Right lobe of liver (tissue), 6 donors: ENCODE measurements at regions not wholly inside any gene's neighbourhood (a gene's known extent, or its start where the extent isn't known, plus 50 kb on each side); places are given as distances from the start of the nearest gene placed in this dataset.

Source experiments
- ATAC-seq, 4 donors: fragments of 200-7000 bp; cut with Tn5 transposase; one replicate each; pipeline ENCODE4 v1.9.1; 2020; ENCODE audit warnings: mild to moderate bottlenecking in 4 of 4, moderate library complexity in 4 of 4
- DNase-seq, 3 donors: peaks; one replicate each; pipeline ENCODE4 v3.0.0-alpha.2; 2020
- H3K27ac ChIP-seq, 3 donors: fragments of 200-600 bp; one replicate each; pipeline ENCODE4 v1.8.0; 2022
- H3K27me3 ChIP-seq, 2 donors: fragments of 200-600 bp; one replicate each; pipeline ENCODE4 v1.8.0; 2022
- H3K36me3 ChIP-seq, 4 donors: fragments of 200-600 bp; sonication (generic) in 1 of 4; one replicate each; pipeline versions ENCODE4 v1.5.1 to v1.8.0; 2017 to 2022; ENCODE audit warnings: control low read depth in 1 of 4
- H3K4me1 ChIP-seq, 4 donors: fragments of 200-600 bp; sonication (generic) in 1 of 4; one replicate each; pipeline versions ENCODE4 v1.5.1 to v1.8.0; 2017 to 2022; ENCODE audit warnings: control low read depth in 1 of 4
- H3K4me3 ChIP-seq, 3 donors: fragments of 200-600 bp; one replicate each; pipeline ENCODE4 v1.8.0; 2022
- H3K9me3 ChIP-seq, 4 donors: fragments of 200-600 bp; sonication (generic) in 1 of 4; one replicate each; pipeline versions ENCODE4 v1.5.1 to v1.8.0; 2017 to 2022; ENCODE audit warnings: control low read depth in 1 of 4
- CTCF ChIP-seq, 4 donors: fragments of 200-600 bp in 3 of 4; fragments of 450-650 bp in 1 of 4; IDR thresholded peaks; one replicate each; pipeline versions ENCODE4 v1.5.1 to v1.8.0; 2016 to 2022; ENCODE audit warnings: antibody characterized with exemption in 4 of 4, mild to moderate bottlenecking in 2 of 4
- POLR2A ChIP-seq: fragments of 450-650 bp; IDR thresholded peaks from one replicate; pipeline ENCODE4 v1.6.1; 2017; ENCODE audit warnings: antibody characterized with exemption, mild to moderate bottlenecking
- WGBS: methylation state at CpG from one replicate; pipeline ENCODE4 v1.1.6; 2018; ENCODE audit warnings: low coverage, low lambda C conversion rate; ENCODE audit not compliant: insufficient coverage; ENCODE audit errors: missing lambda C conversion rate; 5-methylcytosine and 5-hydroxymethylcytosine counted together
- intact Hi-C, 2 donors: fragments of 100-400 bp; cut with DNase I; formaldehyde crosslinking; loops; one replicate each; pipeline versions ENCODE4 v1.11.2 to v1.14.1; 2022
- donor health status: DM: no; HTN: yes; CAD: no.
- donor health status: DM: no; HTN: no; CAD: no.
- donor health status: DM: no; HTN: no; CAD: no.
- donor health status: DM: no; HTN: yes; CAD: no.
- donor health status: DM: no; HTN: yes; CAD: no.

DNA sequence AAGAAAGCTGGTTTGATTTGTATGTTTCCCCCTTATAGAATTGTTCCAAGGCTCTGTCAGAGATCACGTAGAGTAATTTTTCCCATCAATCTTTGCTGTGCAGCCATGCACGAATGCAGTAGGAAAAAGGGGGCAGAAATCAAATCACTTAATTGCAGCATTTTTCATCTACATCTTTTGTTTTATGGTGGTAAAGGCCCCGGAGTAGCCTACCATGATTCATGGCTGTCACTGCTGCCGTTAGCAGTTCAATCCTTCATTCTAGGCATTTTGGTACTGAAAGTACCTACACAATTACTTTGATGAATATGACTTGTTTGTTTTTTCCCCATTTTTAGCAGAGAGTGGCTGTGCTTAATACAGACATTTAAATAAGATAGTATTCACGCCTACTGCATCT, 631.9 kb upstream of the MMS22L start:
- no peaks in the 10 kb centered on the region for H3K36me3 ChIP-seq
- 68% methylated on average over 5 of the region's 5 CpGs for WGBS
- H3K27ac ChIP-seq = no peak overlapping the region
- intact Hi-C loops = no loop called here
- H3K4me3 ChIP-seq = no peak overlapping the region
- no peaks in the 10 kb centered on the region for H3K27me3 ChIP-seq
- no peaks in the 10 kb centered on the region for H3K9me3 ChIP-seq
- H3K4me1 ChIP-seq = no peaks in the 10 kb centered on the region
- ATAC-seq (no peak), DNase-seq (no peak)
- TF ChIP-seq POLR2A (no peak), CTCF (IDR thresholded peaks at IDR 0.05) (no peak)

DNA sequence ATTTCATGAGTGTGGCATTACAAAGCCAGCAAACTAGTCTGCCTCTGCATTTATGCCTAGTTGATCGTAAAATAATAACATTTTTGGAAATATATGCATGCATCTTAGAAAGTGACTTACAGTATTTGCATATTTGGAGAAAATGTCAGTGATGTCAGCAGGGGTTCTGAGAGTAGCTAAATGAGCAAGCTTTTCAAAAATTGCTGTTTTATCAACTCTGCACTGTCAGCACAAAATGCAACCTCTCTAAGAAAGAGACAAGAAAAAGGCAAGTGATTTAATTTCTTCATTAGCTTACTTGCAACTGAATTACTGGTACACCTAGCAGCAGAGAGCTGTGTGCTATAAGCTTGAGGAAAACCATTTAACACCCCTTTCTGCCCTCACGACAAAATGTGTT, 632.5 kb upstream of the MMS22L start:
- TF ChIP-seq POLR2A = no peak
- no peak for TF ChIP-seq CTCF (IDR thresholded peaks at IDR 0.05)
- intact Hi-C loops = no loop called here
- ATAC-seq (no peak), DNase-seq (no peak)
- H3K36me3 ChIP-seq = no peaks in the 10 kb centered on the region
- H3K4me1 ChIP-seq = no peaks in the 10 kb centered on the region
- no peak overlapping the region for H3K4me3 ChIP-seq
- no peaks in the 10 kb centered on the region for H3K9me3 ChIP-seq
- H3K27me3 ChIP-seq = no peaks in the 10 kb centered on the region
- H3K27ac ChIP-seq = no peak overlapping the region
- 26% methylated on average over 2 of the region's 2 CpGs for WGBS

- Histone ChIP-seq H3K9me3 (no peaks in the 10 kb centered on the region), H3K36me3 (no peaks in the 10 kb centered on the region), H3K27me3 (no peaks in the 10 kb centered on the region), H3K4me1 (no peaks in the 10 kb centered on the region), H3K27ac (no peak overlapping the region), H3K4me3 (no peak overlapping the region)
- 54% methylated on average over 1 of the region's 1 CpG for WGBS
- peak in 1 of 4 donors; percentile 23 for ATAC-seq
- no peak for DNase-seq
- intact Hi-C loops = no loop called here
- TF ChIP-seq POLR2A = no peak
- TF ChIP-seq CTCF (IDR thresholded peaks at IDR 0.05) = no peak
Measured at GRCh38 chr6:97917369-97917768, 634.4 kb upstream of the MMS22L start.

- Histone ChIP-seq H3K4me3 (no peak overlapping the region), H3K4me1 (no peaks in the 10 kb centered on the region), H3K27ac (no peak overlapping the region), H3K9me3 (no peaks in the 10 kb centered on the region), H3K27me3 (no peaks in the 10 kb centered on the region), H3K36me3 (no peaks in the 10 kb centered on the region)
- DNase-seq = no peak
- no peak for ATAC-seq
- intact Hi-C loops = no loop called here
- TF ChIP-seq POLR2A (no peak), CTCF (IDR thresholded peaks at IDR 0.05) (no peak)
- 36% methylated on average over 3 of the region's 3 CpGs for WGBS
Measured at GRCh38 chr6:97919046-97919445, 636.0 kb upstream of the MMS22L start.

DNA sequence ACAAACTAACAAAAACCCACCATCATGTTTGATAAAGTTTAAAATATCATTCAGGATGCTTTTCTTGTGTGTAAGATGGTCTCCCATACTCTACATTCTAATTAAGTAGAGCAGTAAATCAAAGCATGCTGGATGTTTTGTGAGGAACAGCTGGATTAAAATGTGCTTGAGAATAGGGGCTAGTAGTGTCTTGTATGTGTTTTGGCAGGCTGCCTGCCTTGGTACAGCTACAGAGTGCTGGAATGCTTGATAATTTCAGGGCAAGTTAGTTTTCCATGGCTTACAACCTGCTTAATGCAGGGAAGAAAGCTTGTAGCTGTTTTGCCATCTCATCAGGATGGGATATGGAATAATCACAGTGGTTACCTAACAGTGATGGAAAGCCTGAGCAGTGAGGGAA, 636.6 kb upstream of the MMS22L start:
- Histone ChIP-seq H3K27ac (no peak overlapping the region), H3K9me3 (no peaks in the 10 kb centered on the region), H3K27me3 (no peaks in the 10 kb centered on the region), H3K4me3 (no peak overlapping the region), H3K36me3 (no peaks in the 10 kb centered on the region), H3K4me1 (no peaks in the 10 kb centered on the region)
- no peak for DNase-seq
- no peak for TF ChIP-seq POLR2A
- no peak for TF ChIP-seq CTCF (IDR thresholded peaks at IDR 0.05)
- intact Hi-C loops = no loop called here
- no peak for ATAC-seq
